PC-3 (cell line): ENCODE measurements at regions not wholly inside any gene's neighbourhood (a gene's known extent, or its start where the extent isn't known, plus 50 kb on each side); places are given as distances from the start of the nearest gene placed in this dataset.

Source experiments
- ATAC-seq: fragments of 200-7000 bp; cut with Tn5 transposase; 2 replicates; pipeline ENCODE4 v1.9.1; 2020; ENCODE audit warnings: mild to moderate bottlenecking, moderate library complexity
- BruUV-seq: library from RNA; stranded (reverse); fragments of 400-500 nt; replicated peaks from 2 replicates; lab custom pipeline; 2021; lab: Mats Ljungman, UMichigan
- CTCF ChIA-PET: fragments of 300-600 bp; sonication (Branson Sonifier 250); formaldehyde crosslinking; loops from one replicate; lab custom pipeline; 2022; ENCODE audit warnings: antibody characterized with exemption; lab: Charles Lee
- POLR2A ChIA-PET: fragments of 300-600 bp; sonication (Branson Sonifier 250); formaldehyde crosslinking; loops from one replicate; lab custom pipeline; 2022; ENCODE audit warnings: antibody characterized with exemption; ENCODE audit not compliant: unreplicated experiment; lab: Charles Lee
- DNase-seq: peaks from one replicate; pipeline ENCODE4 v3.0.0-alpha.2; 2015
- H2AFZ ChIP-seq: fragments of 300-600 bp; sonication (generic); 2 replicates; pipeline ENCODE4 v1.6.0; 2016; ENCODE audit warnings: antibody characterized with exemption, low read length
- H3F3A ChIP-seq: fragments of 300-600 bp; sonication (generic); one replicate; pipeline ENCODE4 v1.6.0; 2017; ENCODE audit warnings: antibody characterized with exemption, low read length, control low read depth, mild to moderate bottlenecking; ENCODE audit not compliant: unreplicated experiment
- H3K27ac ChIP-seq: fragments of 300-600 bp; sonication (generic); 2 replicates; pipeline ENCODE4 v1.5.1; 2016; ENCODE audit warnings: mild to moderate bottlenecking, low read length
- H3K27me3 ChIP-seq: fragments of 300-600 bp; sonication (generic); 2 replicates; pipeline ENCODE4 v1.6.1; 2016; ENCODE audit warnings: low read length, mixed read lengths
- H3K36me3 ChIP-seq: fragments of 300-600 bp; sonication (generic); 2 replicates; pipeline ENCODE4 v1.6.1; 2016; ENCODE audit warnings: low read depth, mixed run types, low read length, mixed read lengths
- H3K4me1 ChIP-seq: fragments of 300-600 bp; sonication (generic); 2 replicates; pipeline ENCODE4 v1.5.1; 2016; ENCODE audit warnings: low read length; ENCODE audit not compliant: insufficient read depth
- H3K4me2 ChIP-seq: fragments of 300-600 bp; sonication (generic); 2 replicates; pipeline ENCODE4 v1.6.0; 2016; ENCODE audit warnings: low read length
- H3K4me3 ChIP-seq: fragments of 300-600 bp; sonication (generic); 2 replicates; pipeline ENCODE4 v1.5.1; 2016; ENCODE audit warnings: mild to moderate bottlenecking, low read length, mixed read lengths
- H3K79me2 ChIP-seq: fragments of 300-600 bp; sonication (generic); 2 replicates; pipeline ENCODE4 v1.6.1; 2017; ENCODE audit warnings: low read length, mixed read lengths
- H3K9ac ChIP-seq: fragments of 300-600 bp; sonication (generic); 2 replicates; pipeline ENCODE4 v1.6.0; 2016; ENCODE audit warnings: mild to moderate bottlenecking, low read length
- H3K9me2 ChIP-seq: fragments of 300-600 bp; sonication (generic); replicated peaks from 2 replicates; pipeline ENCODE4 v1.6.1; 2016; ENCODE audit warnings: mixed run types, low read length, mixed read lengths
- H3K9me3 ChIP-seq: fragments of 300-600 bp; sonication (generic); 2 replicates; pipeline ENCODE4 v1.6.1; 2016; ENCODE audit warnings: low read length, mixed read lengths
- H4K20me1 ChIP-seq: fragments of 300-600 bp; sonication (generic); 2 replicates; pipeline ENCODE4 v1.6.1; 2016; ENCODE audit warnings: low read length, mixed read lengths
- CTCF ChIP-seq: fragments of 300-600 bp; sonication (generic); conservative IDR thresholded peaks from 2 replicates; pipeline ENCODE4 v1.5.1; 2017; ENCODE audit warnings: antibody characterized with exemption, low read depth, mild to moderate bottlenecking, low read length
- EZH2 ChIP-seq: fragments of 300-600 bp; sonication (generic); IDR thresholded peaks from one replicate; pipeline ENCODE4 v1.6.1; 2017; ENCODE audit warnings: antibody characterized with exemption, mild to moderate bottlenecking, low read length; ENCODE audit not compliant: unreplicated experiment
- EZH2phosphoT487 ChIP-seq: fragments of 300-600 bp; sonication (generic); IDR thresholded peaks from 2 replicates; pipeline ENCODE4 v1.6.1; 2018; ENCODE audit warnings: mild to moderate bottlenecking, antibody characterized with exemption, low read length, borderline replicate concordance
- intact Hi-C: fragments of 100-400 bp; cut with micrococcal nuclease; formaldehyde crosslinking; loops from 2 replicates; pipeline ENCODE4 v1.9.0; 2023

- Histone ChIP-seq H3K36me3 (no peaks in the 10 kb centered on the region), H3K4me3 (no peak overlapping the region), H3K4me2 (no peak overlapping the region), H3K9me3 (no peaks in the 10 kb centered on the region), H3K27ac (no peak overlapping the region), H3K4me1 (no peaks in the 10 kb centered on the region), H3K27me3 (no peaks in the 10 kb centered on the region), H3F3A (no peaks in the 10 kb centered on the region), H3K79me2 (no peaks in the 10 kb centered on the region), H2AFZ (no peak overlapping the region), H3K9me2 (no peaks in the 10 kb centered on the region), H3K9ac (no peak overlapping the region), H4K20me1 (no peaks in the 10 kb centered on the region)
- no TSS peak for BruUV-seq
- ChIA-PET POLR2A (no interaction called here), CTCF (no interaction called here)
- intact Hi-C loops, result no loop called here
- TF ChIP-seq EZH2phosphoT487, result no peak
- no peak for TF ChIP-seq EZH2
- no peak for TF ChIP-seq CTCF
- DNase-seq, result no peak
- no peak for ATAC-seq
Measured at GRCh38 chr1:101162300-101162699, 74.5 kb upstream of the S1PR1 start.

- no peaks in the 10 kb centered on the region for H4K20me1 ChIP-seq
- DNase-seq (no peak), ATAC-seq (no peak)
- no peaks in the 10 kb centered on the region for H3K9me2 ChIP-seq
- no TSS peak for BruUV-seq
- no peaks in the 10 kb centered on the region for H3K4me1 ChIP-seq
- H3K79me2 ChIP-seq, result no peaks in the 10 kb centered on the region
- H3K27me3 ChIP-seq, result no peaks in the 10 kb centered on the region
- ChIA-PET CTCF (no interaction called here), POLR2A (no interaction called here)
- no peaks in the 10 kb centered on the region for H3K9me3 ChIP-seq
- no peak overlapping the region for H2AFZ ChIP-seq
- intact Hi-C loops, result no loop called here
- TF ChIP-seq EZH2phosphoT487 (no peak), CTCF (no peak), EZH2 (no peak)
- H3K27ac ChIP-seq, result no peak overlapping the region
- H3K4me2 ChIP-seq, result no peak overlapping the region
- no peak overlapping the region for H3K4me3 ChIP-seq
- H3K36me3 ChIP-seq, result no peaks in the 10 kb centered on the region
- H3K9ac ChIP-seq, result no peak overlapping the region
- no peaks in the 10 kb centered on the region for H3F3A ChIP-seq
Measured at GRCh38 chr1:101161619-101162018, 75.2 kb upstream of the S1PR1 start.

GRCh38 chr1:101158424-101158823, 78.4 kb upstream of the S1PR1 start:
- ATAC-seq (no peak), DNase-seq (no peak)
- no TSS peak for BruUV-seq
- Histone ChIP-seq H3K4me1 (no peaks in the 10 kb centered on the region), H3K27ac (no peak overlapping the region), H3K9ac (no peak overlapping the region), H3K79me2 (no peaks in the 10 kb centered on the region), H3K27me3 (no peaks in the 10 kb centered on the region), H3F3A (no peaks in the 10 kb centered on the region), H3K9me2 (no peaks in the 10 kb centered on the region), H3K36me3 (no peaks in the 10 kb centered on the region), H3K9me3 (no peaks in the 10 kb centered on the region), H2AFZ (no peak overlapping the region), H3K4me2 (no peak overlapping the region), H4K20me1 (no peaks in the 10 kb centered on the region), H3K4me3 (no peak overlapping the region)
- ChIA-PET CTCF (no interaction called here), POLR2A (no interaction called here)
- no peak for TF ChIP-seq EZH2phosphoT487
- TF ChIP-seq EZH2, result no peak
- TF ChIP-seq CTCF, result no peak
- intact Hi-C loops, result no loop called here
